Jurkat, Clone E6-1 (cell line): ENCODE measurements at regions not wholly inside any gene's neighbourhood (a gene's known extent, or its start where the extent isn't known, plus 50 kb on each side); places are given as distances from the start of the nearest gene placed in this dataset.

Experiments used
- DNase-seq: peaks from one replicate; pipeline ENCODE4 v3.0.0-alpha.2; 2011; ENCODE audit warnings: low read depth, low spot score
- H3K4me3 ChIP-seq: 2 replicates; pipeline ENCODE4 v1.5.1; 2011; ENCODE audit warnings: mild to moderate bottlenecking, low read length, control low read depth, moderate library complexity

- H3K4me3 ChIP-seq: no peak overlapping the region
- no peak for DNase-seq
Observed at GRCh38 chr1:67952071-67952470, 98.4 kb downstream of the DIRAS3 start.

GRCh38 chr1:67951014-67951413 lies 99.4 kb downstream of the DIRAS3 start:
- H3K4me3 ChIP-seq: no peak overlapping the region

GRCh38 chr1:67948151-67949080 lies 102.0 kb downstream of the DIRAS3 start:
- DNase-seq: no peak
- H3K4me3 ChIP-seq: no peak overlapping the region

More at GRCh38 chr1:67951014-67951413, 99.4 kb downstream of the DIRAS3 start:
- DNase-seq: no peak

- no peak overlapping the region for H3K4me3 ChIP-seq
- no peak for DNase-seq
Observed at GRCh38 chr1:67947114-67947513, 103.3 kb downstream of the DIRAS3 start.

- DNase-seq: no peak
- no peak overlapping the region for H3K4me3 ChIP-seq
Observed at GRCh38 chr1:67945733-67946374, 104.6 kb downstream of the DIRAS3 start.

GRCh38 chr1:67942274-67942673 lies 108.2 kb downstream of the DIRAS3 start:
- DNase-seq: no peak
- no peak overlapping the region for H3K4me3 ChIP-seq

- no peak overlapping the region for H3K4me3 ChIP-seq
- no peak for DNase-seq
Observed at GRCh38 chr1:67941746-67942145, 108.5 kb upstream of the GNG12 start.

GRCh38 chr1:67941155-67941554 lies 107.9 kb upstream of the GNG12 start:
- no peak overlapping the region for H3K4me3 ChIP-seq
- DNase-seq: no peak

- no peak for DNase-seq
Observed at GRCh38 chr1:67939942-67940341, 106.7 kb upstream of the GNG12 start.

GRCh38 chr1:67939186-67939743 lies 106.0 kb upstream of the GNG12 start:
- no peak for DNase-seq
- no peak overlapping the region for H3K4me3 ChIP-seq

More at GRCh38 chr1:67939942-67940341, 106.7 kb upstream of the GNG12 start:
- H3K4me3 ChIP-seq: no peak overlapping the region

GRCh38 chr1:67937651-67938050 lies 104.4 kb upstream of the GNG12 start:
- no peak for DNase-seq
- no peak overlapping the region for H3K4me3 ChIP-seq

GRCh38 chr1:67937010-67937409 lies 103.7 kb upstream of the GNG12 start:
- DNase-seq: no peak
- no peak overlapping the region for H3K4me3 ChIP-seq

GRCh38 chr1:67935560-67935959 lies 102.3 kb upstream of the GNG12 start:
- no peak for DNase-seq
- H3K4me3 ChIP-seq: no peak overlapping the region

- no peak overlapping the region for H3K4me3 ChIP-seq
- DNase-seq: no peak
Observed at GRCh38 chr1:67931198-67931597, 97.9 kb upstream of the GNG12 start.

- no peak for DNase-seq
- H3K4me3 ChIP-seq: no peak overlapping the region
Observed at GRCh38 chr1:67923074-67923473, 89.8 kb upstream of the GNG12 start.

- no peak for DNase-seq
- H3K4me3 ChIP-seq: no peak overlapping the region
Observed at GRCh38 chr1:67921725-67922489, 88.6 kb upstream of the GNG12 start.

GRCh38 chr1:67919274-67920072 lies 86.2 kb upstream of the GNG12 start:
- no peak for DNase-seq
- H3K4me3 ChIP-seq: no peak overlapping the region

- H3K4me3 ChIP-seq: no peak overlapping the region
- no peak for DNase-seq
Observed at GRCh38 chr1:67918067-67918466, 84.8 kb upstream of the GNG12 start.

- H3K4me3 ChIP-seq: no peak overlapping the region
- DNase-seq: no peak
Observed at GRCh38 chr1:67917006-67917405, 83.7 kb upstream of the GNG12 start.
